GM19463 (cell line): ENCODE measurements at regions not wholly inside any gene's neighbourhood (a gene's known extent, or its start where the extent isn't known, plus 50 kb on each side); places are given as distances from the start of the nearest gene placed in this dataset.
A peak's percentile ranks its signal among the peaks of the same experiment; 100 is the strongest.

Source experiments
- ATAC-seq: cut with Tn5 transposase; IDR thresholded peaks from one replicate; pipeline ENCODE4 v1.9.1; 2021; ENCODE audit warnings: mild to moderate bottlenecking, moderate library complexity; ENCODE audit not compliant: unreplicated experiment

DNA sequence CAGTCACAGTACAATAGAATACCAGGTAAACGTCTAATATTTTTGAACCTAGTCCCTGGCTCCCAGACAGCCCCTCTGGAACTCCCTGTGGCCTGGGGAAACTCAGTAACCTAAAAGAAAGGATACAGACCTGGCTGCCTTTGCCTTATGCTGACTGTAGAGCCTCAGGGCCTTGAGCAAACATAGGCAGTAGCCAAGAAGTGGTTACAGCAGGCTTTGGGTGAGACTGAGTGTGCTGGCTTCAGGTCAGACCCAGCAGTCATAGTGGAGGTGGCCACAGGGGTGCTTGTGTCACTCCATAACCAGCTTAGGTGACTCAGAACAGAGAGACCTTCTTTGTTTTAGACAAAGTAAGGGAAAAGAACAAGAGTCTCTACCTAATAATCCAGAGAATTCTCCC lies 141.8 kb upstream of the PRDX4 start:
- ATAC-seq = no peak

DNA sequence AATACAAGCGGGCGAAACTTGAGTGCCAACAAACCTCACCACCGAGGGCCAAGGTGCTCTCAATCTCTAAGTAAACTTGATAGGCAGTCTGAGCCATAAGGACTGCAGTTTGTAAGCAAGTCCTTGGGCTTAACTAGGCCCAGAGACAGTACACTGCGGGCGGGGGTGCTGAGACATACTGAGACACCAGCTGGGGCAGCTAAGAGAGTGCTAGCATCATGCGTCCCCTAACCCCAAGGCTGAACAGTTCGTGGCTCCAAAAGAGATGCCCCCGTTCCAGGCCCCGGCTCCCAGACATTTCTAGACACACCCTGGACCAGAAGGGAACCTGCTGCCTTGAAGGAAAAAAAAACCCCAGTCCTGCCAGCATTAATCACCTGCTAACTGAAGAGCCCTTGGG lies 126.8 kb upstream of the PRDX4 start:
- no peak for ATAC-seq

DNA sequence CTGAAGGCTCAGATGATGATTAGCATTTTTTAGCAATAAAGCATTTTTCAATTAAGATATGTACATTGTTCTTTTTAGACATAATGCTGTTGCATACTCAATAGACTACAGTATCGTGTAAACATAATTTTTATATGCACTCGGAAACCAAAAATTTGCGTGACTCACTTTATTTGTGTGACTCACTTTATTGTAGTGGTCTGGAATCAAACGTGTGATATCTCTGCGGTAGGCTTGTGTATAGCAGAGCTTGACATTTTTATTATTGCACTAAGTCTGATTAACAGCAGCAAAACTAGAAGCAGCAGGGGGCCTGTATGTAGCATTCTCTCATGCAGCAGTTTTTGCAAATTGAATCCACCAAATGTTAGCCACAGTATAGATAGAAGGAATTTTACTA lies 119.1 kb upstream of the PRDX4 start:
- ATAC-seq = no peak

DNA sequence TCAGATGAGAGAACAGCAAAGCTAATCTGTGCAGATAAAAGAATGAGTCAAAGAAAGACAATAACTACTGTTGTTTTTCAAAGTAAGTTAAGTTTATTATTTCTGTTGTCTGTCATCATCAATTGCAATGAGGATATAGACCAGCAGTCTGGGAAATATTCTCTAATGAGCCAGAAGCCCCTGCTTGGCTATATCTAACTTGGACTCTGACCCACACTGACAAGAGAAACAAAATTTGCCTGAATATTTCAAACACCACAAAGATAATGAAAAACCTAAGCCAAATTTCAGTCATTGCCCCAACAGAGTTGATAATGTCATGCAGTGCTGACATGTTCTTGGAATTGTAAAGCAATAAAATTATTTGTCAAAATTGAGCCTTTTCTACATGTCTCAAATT lies 115.0 kb upstream of the PRDX4 start:
- no peak for ATAC-seq

- ATAC-seq = no peak
Measured at GRCh38 chrX:23554304-23554703, 113.0 kb upstream of the PRDX4 start.

- ATAC-seq = no peak
Measured at GRCh38 chrX:23557070-23557469, 110.2 kb upstream of the PRDX4 start.

DNA sequence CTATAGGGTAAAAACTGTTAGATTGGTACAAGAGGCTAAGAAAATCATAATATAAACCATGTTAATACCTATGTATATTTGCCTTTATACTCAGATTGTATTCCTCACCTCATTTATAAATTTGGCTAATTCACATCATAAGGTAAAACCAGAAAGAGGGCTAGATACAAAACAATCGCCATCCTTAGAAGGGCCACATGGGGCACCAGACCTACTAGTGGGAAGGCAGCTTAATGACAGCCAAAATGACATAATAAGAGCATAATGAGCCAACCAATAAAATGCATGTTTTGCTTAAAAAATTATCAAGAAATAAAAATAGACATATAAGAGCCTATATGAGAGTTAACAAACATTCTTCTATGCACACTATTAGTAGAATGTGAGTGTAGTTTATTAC lies 107.3 kb upstream of the PRDX4 start:
- ATAC-seq = no peak

DNA sequence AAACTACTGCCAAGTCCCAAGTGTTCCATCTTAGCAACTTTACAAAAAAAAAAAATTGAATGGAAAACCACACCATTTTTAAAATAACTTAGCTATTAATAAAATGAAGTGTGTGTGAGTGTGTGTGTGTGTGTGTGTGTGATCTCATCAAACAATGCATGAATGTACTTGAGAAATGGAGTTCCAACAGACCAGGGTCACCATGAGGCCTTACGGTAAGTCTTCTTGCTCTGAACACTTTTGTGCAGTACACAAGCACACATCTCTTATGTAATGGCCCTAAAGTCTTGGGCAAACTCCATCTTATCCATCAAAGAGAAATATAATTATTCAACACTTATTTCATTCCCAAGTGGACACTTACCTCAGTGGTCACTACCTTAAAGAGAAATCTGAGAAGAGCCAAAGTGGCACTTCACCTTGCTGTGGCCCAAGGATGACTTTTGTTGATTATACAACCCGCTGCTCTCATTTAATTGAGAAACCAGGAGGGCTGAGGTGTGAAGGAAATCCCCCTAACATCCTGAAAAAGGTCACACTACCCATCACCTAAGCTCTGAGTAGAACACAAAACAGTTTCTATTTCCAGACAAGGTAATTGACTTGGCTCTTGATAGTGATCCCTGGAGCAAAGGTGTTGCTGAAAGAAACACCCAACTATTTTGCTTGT lies 96.5 kb upstream of the PRDX4 start:
- ATAC-seq = no peak

- no peak for ATAC-seq
Measured at GRCh38 chrX:23575281-23575680, 92.0 kb upstream of the PRDX4 start.

GRCh38 chrX:23578079-23578478 lies 89.2 kb upstream of the PRDX4 start:
- ATAC-seq = no peak

DNA sequence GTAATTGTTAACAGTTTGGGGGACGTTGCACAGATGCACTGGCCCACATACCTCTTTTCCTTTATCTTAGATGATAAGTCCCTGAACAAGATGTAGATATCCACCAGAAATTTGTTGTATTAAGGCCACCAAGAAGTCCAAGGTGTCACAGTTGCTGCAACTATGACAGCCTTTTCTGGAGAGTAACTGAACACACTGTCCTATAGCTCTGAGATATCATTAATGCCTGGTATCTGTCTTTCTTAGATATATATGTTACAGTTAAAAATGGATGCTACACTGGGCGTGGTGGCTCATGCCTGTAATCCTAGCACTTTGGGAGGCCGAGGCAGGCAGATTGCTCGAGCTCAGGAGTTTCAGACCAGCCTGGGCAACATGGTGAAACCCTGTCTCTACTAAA lies 77.8 kb upstream of the PRDX4 start:
- no peak for ATAC-seq

DNA sequence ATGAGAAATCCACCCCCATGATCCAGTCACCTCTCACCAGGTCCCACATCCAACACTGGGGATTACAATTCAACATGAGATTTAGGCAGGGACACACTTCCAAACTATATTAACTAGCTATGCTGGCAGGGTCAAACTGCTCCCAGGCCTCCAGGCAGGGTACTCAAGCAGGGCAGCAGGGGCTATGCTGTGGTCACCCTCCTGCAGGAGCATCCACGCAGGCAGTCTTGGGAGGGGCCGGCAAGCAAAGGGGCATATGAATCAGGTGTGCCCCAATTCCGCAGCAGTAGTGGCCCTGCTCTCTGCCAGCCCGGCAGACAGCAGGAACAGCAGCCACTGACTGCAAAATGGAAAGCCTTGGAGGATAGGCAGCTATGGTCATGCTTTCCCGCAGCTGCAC lies 74.6 kb upstream of the PRDX4 start:
- no peak for ATAC-seq

DNA sequence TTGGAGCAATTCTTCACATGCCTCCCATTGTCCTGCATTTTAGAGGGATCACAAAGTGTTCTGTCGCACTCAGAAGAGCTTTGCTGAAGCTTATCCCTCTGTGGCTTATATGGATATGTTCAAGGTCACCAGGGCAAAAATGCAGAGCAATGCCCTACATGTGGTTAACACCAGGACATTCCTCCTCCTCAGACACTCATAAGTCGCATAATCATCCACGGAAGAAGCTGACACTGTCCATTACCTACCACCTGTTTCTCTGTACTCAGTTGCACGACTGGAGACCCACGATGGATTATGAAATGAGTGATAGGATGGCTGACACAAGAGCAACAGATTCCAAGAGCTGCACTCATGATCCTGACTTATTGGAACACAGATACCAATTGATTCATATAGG lies 68.7 kb upstream of the PRDX4 start:
- no peak for ATAC-seq

GRCh38 chrX:23603501-23603900 lies 63.8 kb upstream of the PRDX4 start:
- ATAC-seq = no peak

- no peak for ATAC-seq
Measured at GRCh38 chrX:23610495-23610894, 56.8 kb upstream of the PRDX4 start.

- no peak for ATAC-seq
Measured at GRCh38 chrX:23612846-23613245, 54.4 kb upstream of the PRDX4 start.

GRCh38 chrX:23616361-23616760 lies 50.9 kb upstream of the PRDX4 start:
- peak; percentile 62 for ATAC-seq
